Tibial nerve (tissue), 4 donors: ENCODE measurements at regions not wholly inside any gene's neighbourhood (a gene's known extent, or its start where the extent isn't known, plus 50 kb on each side); places are given as distances from the start of the nearest gene placed in this dataset.
"Not testable (repeated sequence)": the region's sequence is repeated elsewhere in the genome, so short reads cannot be mapped to it uniquely, and the experiment has no call there.

ENCODE experiments used
- DNase-seq, 2 donors: peaks; one replicate each; pipeline ENCODE4 v3.0.0-alpha.2; 2019; ENCODE audit warnings: low spot score in 2 of 2
- H3K27ac ChIP-seq, 4 donors: fragments of 200-600 bp; sonication (generic) in 3 of 4; one replicate each; pipeline ENCODE4 v1.5.1; 2017 to 2019; ENCODE audit warnings: mild to moderate bottlenecking in 1 of 4
- H3K27me3 ChIP-seq, 2 donors: fragments of 200-600 bp; sonication (generic) in 1 of 2; one replicate each; pipeline versions ENCODE4 v1.5.1 to v1.6.0; 2017 to 2019
- H3K36me3 ChIP-seq, 3 donors: fragments of 200-600 bp; sonication (generic); one replicate each; pipeline ENCODE4 v1.5.1; 2018 to 2019
- H3K4me1 ChIP-seq, 4 donors: fragments of 200-600 bp; sonication (generic) in 3 of 4; one replicate each; pipeline ENCODE4 v1.5.1; 2017 to 2019
- H3K4me3 ChIP-seq, 4 donors: fragments of 200-600 bp; sonication (generic) in 3 of 4; one replicate each; pipeline ENCODE4 v1.5.1; 2017 to 2019; ENCODE audit warnings: mild to moderate bottlenecking in 1 of 4, moderate library complexity in 1 of 4
- H3K9me3 ChIP-seq, 4 donors: fragments of 200-600 bp; sonication (generic) in 3 of 4; one replicate each; pipeline ENCODE4 v1.5.1; 2017 to 2019
- EP300 ChIP-seq, 2 donors: sonication (generic); formaldehyde crosslinking; IDR thresholded peaks; one replicate each; pipeline ENCODE4 v1.6.1; 2017; ENCODE audit warnings: antibody characterized with exemption in 2 of 2, mild to moderate bottlenecking in 1 of 2
- POLR2A ChIP-seq, 2 donors: fragments of 450-650 bp; IDR thresholded peaks; one replicate each; pipeline ENCODE4 v1.6.1; 2017; ENCODE audit warnings: antibody characterized with exemption in 2 of 2, mild to moderate bottlenecking in 2 of 2, moderate library complexity in 2 of 2
- WGBS, 2 donors: methylation state at CpG; one replicate each; pipeline ENCODE4 v1.1.5; 2018; 5-methylcytosine and 5-hydroxymethylcytosine counted together
- TF ChIP-seq, protein P1 (sequence below), 5 experiments: fragments of 200-600 bp in 3 of 5; fragments of 450-650 bp in 2 of 5; sonication (generic) in 3 of 5; IDR thresholded peaks; one replicate each; pipeline ENCODE4 v1.5.1; 2016 to 2019; ENCODE audit warnings: antibody characterized with exemption in 5 of 5, mild to moderate bottlenecking in 3 of 5, moderate library complexity in 2 of 5

DNA sequence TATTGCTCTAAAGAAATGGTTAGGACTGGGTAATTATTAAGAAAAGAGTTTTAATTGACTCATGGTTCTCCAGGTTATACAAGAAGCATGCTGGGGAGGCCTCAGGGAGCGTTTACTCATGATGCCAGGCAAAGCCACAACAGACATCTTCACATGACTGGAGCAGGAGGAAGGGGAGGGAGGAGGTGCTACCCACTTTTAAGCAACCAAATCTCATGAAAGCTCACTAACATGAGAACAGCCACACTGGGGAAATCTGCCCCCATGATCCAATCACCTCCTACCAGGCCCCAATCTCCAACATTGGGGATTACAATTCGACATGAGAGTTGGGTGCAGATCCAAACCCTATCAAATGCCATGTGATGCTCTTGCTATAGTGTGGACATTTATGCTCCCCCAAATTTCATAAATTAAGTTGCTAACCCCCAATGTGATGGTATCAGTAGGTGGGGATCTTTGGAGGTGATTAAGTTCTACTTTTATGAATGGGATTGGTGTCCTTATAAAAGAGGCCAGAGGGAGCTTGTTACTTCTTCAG, 773.6 kb upstream of the CDH10 start:
- Histone ChIP-seq H3K27me3 (no peaks in the 10 kb centered on the region), H3K27ac (no peak overlapping the region), H3K9me3 (no peaks in the 10 kb centered on the region), H3K4me3 (no peak overlapping the region), H3K36me3 (no peaks in the 10 kb centered on the region), H3K4me1 (no peaks in the 10 kb centered on the region)
- DNase-seq = no peak
- no peak for TF ChIP-seq EP300 (IDR thresholded peaks at IDR 0.05)
- TF ChIP-seq POLR2A (IDR thresholded peaks at IDR 0.05) = no peak
- TF ChIP-seq, protein P1, sequence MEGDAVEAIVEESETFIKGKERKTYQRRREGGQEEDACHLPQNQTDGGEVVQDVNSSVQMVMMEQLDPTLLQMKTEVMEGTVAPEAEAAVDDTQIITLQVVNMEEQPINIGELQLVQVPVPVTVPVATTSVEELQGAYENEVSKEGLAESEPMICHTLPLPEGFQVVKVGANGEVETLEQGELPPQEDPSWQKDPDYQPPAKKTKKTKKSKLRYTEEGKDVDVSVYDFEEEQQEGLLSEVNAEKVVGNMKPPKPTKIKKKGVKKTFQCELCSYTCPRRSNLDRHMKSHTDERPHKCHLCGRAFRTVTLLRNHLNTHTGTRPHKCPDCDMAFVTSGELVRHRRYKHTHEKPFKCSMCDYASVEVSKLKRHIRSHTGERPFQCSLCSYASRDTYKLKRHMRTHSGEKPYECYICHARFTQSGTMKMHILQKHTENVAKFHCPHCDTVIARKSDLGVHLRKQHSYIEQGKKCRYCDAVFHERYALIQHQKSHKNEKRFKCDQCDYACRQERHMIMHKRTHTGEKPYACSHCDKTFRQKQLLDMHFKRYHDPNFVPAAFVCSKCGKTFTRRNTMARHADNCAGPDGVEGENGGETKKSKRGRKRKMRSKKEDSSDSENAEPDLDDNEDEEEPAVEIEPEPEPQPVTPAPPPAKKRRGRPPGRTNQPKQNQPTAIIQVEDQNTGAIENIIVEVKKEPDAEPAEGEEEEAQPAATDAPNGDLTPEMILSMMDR (IDR thresholded peaks at IDR 0.05) = no peak
- 63 to 88% methylated on average over 2 of the region's 2 CpGs for WGBS, 2 donors

DNA sequence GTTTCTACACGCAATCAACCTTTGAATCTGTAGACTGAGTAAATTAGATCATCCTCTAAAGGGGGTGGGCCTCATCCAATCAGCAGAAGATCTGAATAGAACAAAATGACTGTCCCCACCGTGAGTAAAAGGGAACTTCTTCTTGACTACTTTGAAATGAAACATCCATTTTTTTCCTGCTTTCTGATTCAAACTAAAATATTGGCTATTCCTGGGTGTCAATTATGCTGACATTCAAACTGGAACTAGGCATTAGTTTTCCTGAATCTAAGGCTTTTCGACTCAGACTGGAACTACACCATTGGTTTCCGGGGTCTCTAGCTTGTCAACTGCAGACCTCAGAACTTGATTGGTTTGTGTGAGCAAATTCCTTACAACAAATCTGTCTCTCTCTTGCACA, 772.2 kb upstream of the CDH10 start:
- no peaks in the 10 kb centered on the region for H3K36me3 ChIP-seq
- H3K27ac ChIP-seq = no peak overlapping the region
- no peak for TF ChIP-seq POLR2A (IDR thresholded peaks at IDR 0.05)
- TF ChIP-seq, protein P1 (IDR thresholded peaks at IDR 0.05) = no peak
- TF ChIP-seq EP300 (IDR thresholded peaks at IDR 0.05) = no peak
- no peak overlapping the region for H3K4me3 ChIP-seq
- 64 to 65% methylated on average over 4 of the region's 4 CpGs for WGBS, 2 donors
- no peaks in the 10 kb centered on the region for H3K27me3 ChIP-seq
- no peak for DNase-seq
- H3K9me3 ChIP-seq = no peaks in the 10 kb centered on the region
- no peaks in the 10 kb centered on the region for H3K4me1 ChIP-seq

DNA sequence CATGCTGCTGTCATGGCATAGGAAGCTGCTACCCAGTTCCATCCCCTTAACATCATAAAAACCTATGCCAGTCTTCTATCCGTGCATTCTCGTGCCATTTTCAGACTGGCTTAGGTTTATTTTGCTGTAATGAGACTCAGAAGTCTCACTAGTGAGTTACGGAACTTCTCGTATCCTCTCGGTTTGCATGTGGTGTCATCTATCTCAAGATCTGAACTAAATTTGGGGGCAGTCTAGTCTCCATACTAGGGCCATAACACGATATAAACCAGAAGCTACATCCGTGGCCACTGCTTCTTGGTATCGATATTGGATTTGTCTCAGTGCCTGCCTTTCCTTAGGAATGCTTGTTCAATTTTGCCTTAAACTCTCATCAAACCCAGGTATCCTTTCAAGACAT, 771.2 kb upstream of the CDH10 start:
- TF ChIP-seq, protein P1 (IDR thresholded peaks at IDR 0.05) = no peak
- no peak for TF ChIP-seq POLR2A (IDR thresholded peaks at IDR 0.05)
- TF ChIP-seq EP300 (IDR thresholded peaks at IDR 0.05) = no peak
- H3K4me3 ChIP-seq = no peak overlapping the region
- WGBS, 2 donors = 89 to 95% methylated on average over 8 of the region's 8 CpGs
- H3K27ac ChIP-seq = no peak overlapping the region
- no peaks in the 10 kb centered on the region for H3K36me3 ChIP-seq
- DNase-seq = no peak
- H3K9me3 ChIP-seq = no peaks in the 10 kb centered on the region
- H3K27me3 ChIP-seq = no peaks in the 10 kb centered on the region
- H3K4me1 ChIP-seq = no peaks in the 10 kb centered on the region

DNA sequence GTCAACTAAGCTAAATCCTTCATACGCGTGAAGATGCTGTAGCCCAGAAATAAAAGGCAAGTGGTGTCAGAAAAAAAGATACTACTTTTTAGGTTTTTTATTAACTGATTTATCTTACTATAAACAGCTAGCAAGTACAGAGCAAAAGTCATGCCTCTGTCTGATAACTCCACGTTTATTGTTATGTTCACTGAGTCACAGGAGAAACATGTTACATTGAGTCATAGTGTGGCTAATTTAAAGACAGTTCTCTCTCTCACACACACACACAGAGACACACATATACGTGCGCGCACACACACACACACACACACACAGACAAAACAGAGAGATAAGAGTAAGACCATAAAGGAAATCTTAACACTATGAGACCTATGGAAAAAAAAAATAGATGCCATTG, 770.0 kb upstream of the CDH10 start:
- TF ChIP-seq, protein P1 (IDR thresholded peaks at IDR 0.05) = no peak
- TF ChIP-seq POLR2A (IDR thresholded peaks at IDR 0.05) (no peak), EP300 (IDR thresholded peaks at IDR 0.05) (no peak)
- 67 to 69% methylated on average over 6 of the region's 6 CpGs for WGBS, 2 donors
- no peak for DNase-seq
- Histone ChIP-seq H3K27ac (no peak overlapping the region), H3K36me3 (no peaks in the 10 kb centered on the region), H3K27me3 (no peaks in the 10 kb centered on the region), H3K4me1 (no peaks in the 10 kb centered on the region), H3K4me3 (no peak overlapping the region), H3K9me3 (no peaks in the 10 kb centered on the region)

DNA sequence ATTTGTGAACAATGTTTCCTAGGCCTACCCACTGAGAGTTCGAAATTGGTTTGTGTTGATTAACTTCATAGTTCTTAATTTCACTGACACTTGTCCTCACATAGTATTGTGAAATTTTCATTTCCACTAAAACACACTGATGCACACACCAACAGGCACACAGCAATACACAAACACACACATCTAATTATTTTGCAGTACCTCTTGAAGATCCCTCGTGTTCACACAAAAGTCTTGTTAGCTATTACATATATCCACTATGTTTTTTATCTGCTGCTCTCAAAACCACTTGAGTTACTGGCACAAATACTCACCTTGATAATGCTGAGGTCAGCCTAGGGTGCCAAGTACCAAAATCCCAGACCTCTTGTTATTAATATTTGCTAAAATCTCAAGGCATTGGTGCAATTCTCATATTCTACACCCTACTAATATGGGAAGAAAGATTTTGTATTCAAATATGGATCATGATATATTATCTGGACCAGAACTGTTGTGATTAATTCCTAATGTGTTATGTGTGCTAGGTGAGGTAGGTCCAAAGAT, 767.4 kb upstream of the CDH10 start:
- DNase-seq = no peak
- H3K27ac ChIP-seq = no peak overlapping the region
- 82 to 84% methylated on average over 2 of the region's 2 CpGs for WGBS, 2 donors

DNA sequence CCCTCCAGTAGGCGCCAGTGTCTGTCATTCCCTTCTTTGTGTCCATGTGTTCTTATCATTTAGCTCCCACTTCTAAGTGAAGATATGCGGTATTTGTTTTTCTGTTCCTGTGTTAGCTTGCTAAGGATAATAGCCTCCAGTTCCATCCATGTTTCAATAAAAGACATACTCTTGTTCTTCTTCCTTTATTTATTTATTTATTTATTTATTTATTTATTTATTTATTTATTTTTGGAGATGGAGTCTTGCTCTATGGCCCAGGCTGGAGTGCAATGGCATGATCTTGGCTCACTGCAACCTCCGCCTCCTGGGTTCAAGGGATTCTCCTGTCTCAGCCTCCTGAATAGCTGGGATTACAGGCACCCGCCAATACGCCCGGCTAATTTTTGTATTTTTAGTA, 762.6 kb upstream of the CDH10 start:
- H3K4me3 ChIP-seq = not testable (repeated sequence)
- WGBS, 2 donors = 83 to 91% methylated on average over 6 of the region's 6 CpGs

More for the DNA sequence above, 767.4 kb upstream of the CDH10 start:
- H3K9me3 ChIP-seq = peaks cover 0 to 11% (median 0%) of the 10 kb centered on the region in 4 donors
- TF ChIP-seq POLR2A (IDR thresholded peaks at IDR 0.05) (no peak), EP300 (IDR thresholded peaks at IDR 0.05) (no peak)
- TF ChIP-seq, protein P1 (IDR thresholded peaks at IDR 0.05) = no peak
- no peaks in the 10 kb centered on the region for H3K4me1 ChIP-seq
- H3K4me3 ChIP-seq = no peak overlapping the region
- no peaks in the 10 kb centered on the region for H3K36me3 ChIP-seq
- H3K27me3 ChIP-seq = no peaks in the 10 kb centered on the region

More for the DNA sequence above, 762.6 kb upstream of the CDH10 start:
- not testable (repeated sequence) for H3K36me3 ChIP-seq, H3K27ac ChIP-seq, DNase-seq, H3K4me1 ChIP-seq, H3K27me3 ChIP-seq
- peaks cover 0 to 17% (median 0%) of the 10 kb centered on the region in 4 donors for H3K9me3 ChIP-seq
